Upper lobe of right lung (tissue), 1 donor: ENCODE measurements at regions not wholly inside any gene's neighbourhood (a gene's known extent, or its start where the extent isn't known, plus 50 kb on each side); places are given as distances from the start of the nearest gene placed in this dataset.

ENCODE experiments used
- ATAC-seq: fragments of 200-7000 bp; cut with Tn5 transposase; one replicate; pipeline ENCODE4 v1.9.1; 2020; ENCODE audit warnings: mild to moderate bottlenecking, moderate library complexity
- DNase-seq: peaks from one replicate; pipeline ENCODE4 v3.0.0-alpha.2; 2020
- H3K27ac ChIP-seq: fragments of 200-600 bp; one replicate; pipeline ENCODE4 v1.8.0; 2022
- H3K27me3 ChIP-seq: fragments of 200-600 bp; one replicate; pipeline ENCODE4 v1.8.0; 2022; ENCODE audit warnings: mild to moderate bottlenecking
- H3K36me3 ChIP-seq: fragments of 200-600 bp; one replicate; pipeline ENCODE4 v1.8.0; 2022
- H3K4me1 ChIP-seq: fragments of 200-600 bp; one replicate; pipeline ENCODE4 v1.8.0; 2022
- H3K4me3 ChIP-seq: fragments of 200-600 bp; one replicate; pipeline ENCODE4 v1.8.0; 2022; ENCODE audit warnings: mild to moderate bottlenecking
- H3K9me3 ChIP-seq: fragments of 200-600 bp; one replicate; pipeline ENCODE4 v1.8.0; 2022
- CTCF ChIP-seq: fragments of 200-600 bp; IDR thresholded peaks from one replicate; pipeline ENCODE4 v1.8.0; 2022; ENCODE audit warnings: antibody characterized with exemption
- intact Hi-C: fragments of 100-400 bp; cut with DNase I; formaldehyde crosslinking; loops from one replicate; pipeline ENCODE4 v1.11.0; 2022
- donor health status: DM: no; HTN: yes; CAD: no; lungs with severe emphysema.

DNA sequence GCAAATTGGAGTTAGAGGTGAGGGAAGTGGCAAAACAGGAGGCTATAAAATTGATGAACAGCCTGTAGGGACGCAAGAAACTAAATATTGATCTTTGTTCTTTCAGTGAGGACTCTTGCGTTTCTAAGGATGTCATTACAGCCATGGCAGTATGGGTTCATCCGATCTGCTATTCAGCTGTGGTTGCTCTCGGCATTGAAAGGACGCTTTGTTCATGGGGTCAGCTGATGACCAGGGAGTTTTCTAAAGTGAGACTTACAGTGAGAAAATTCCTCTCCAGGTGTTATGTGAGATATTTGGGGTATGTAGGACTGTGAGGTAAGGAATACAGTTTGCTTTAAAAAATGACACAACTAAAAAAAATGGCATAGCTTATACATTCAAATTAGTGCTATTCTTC lies 52.7 kb upstream of the PELI1 start:
- ATAC-seq (no peak), DNase-seq (no peak)
- Histone ChIP-seq H3K27me3 (no peaks in the 10 kb centered on the region), H3K27ac (no peak overlapping the region), H3K4me3 (no peak overlapping the region), H3K9me3 (no peaks in the 10 kb centered on the region), H3K4me1 (peaks cover 7% of the 10 kb centered on the region), H3K36me3 (no peaks in the 10 kb centered on the region)
- TF ChIP-seq CTCF: no peak
- intact Hi-C loops: no loop called here

DNA sequence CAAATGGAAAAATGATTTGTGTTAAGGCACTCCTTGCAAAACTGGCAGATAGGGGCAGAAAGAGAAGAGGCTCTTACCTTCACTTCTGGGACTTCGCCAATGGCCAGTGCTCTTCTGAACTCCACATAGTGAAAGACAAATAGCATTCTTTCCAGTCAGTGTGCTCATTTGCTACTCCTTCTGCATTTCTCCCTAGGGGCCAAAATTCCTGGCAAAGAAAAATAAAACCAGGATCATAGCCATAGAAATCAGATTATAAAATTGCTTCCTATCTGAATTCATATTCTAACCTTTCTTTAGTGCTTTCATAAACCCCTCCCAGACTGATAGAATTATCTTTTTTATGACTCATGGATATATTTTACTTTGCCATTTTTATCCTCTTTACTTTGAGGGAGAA lies 56.9 kb upstream of the PELI1 start:
- intact Hi-C loops: no loop called here
- TF ChIP-seq CTCF: no peak
- ATAC-seq: no peak
- no peaks in the 10 kb centered on the region for H3K27me3 ChIP-seq
- no peak overlapping the region for H3K4me3 ChIP-seq
- DNase-seq: no peak
- H3K4me1 ChIP-seq: peaks cover 26% of the 10 kb centered on the region
- no peak overlapping the region for H3K27ac ChIP-seq
- no peaks in the 10 kb centered on the region for H3K36me3 ChIP-seq
- H3K9me3 ChIP-seq: no peaks in the 10 kb centered on the region

GRCh38 chr2:64202206-64202845 lies 58.1 kb upstream of the PELI1 start:
- ATAC-seq (peak; percentile 61), DNase-seq (no peak)
- H3K27me3 ChIP-seq: no peaks in the 10 kb centered on the region
- H3K4me1 ChIP-seq: peaks cover 26% of the 10 kb centered on the region
- H3K36me3 ChIP-seq: no peaks in the 10 kb centered on the region
- no peaks in the 10 kb centered on the region for H3K9me3 ChIP-seq
- no peak for TF ChIP-seq CTCF
- H3K27ac ChIP-seq: peak overlapping the region; percentile 84
- no peak overlapping the region for H3K4me3 ChIP-seq
- intact Hi-C loops: no loop called here

DNA sequence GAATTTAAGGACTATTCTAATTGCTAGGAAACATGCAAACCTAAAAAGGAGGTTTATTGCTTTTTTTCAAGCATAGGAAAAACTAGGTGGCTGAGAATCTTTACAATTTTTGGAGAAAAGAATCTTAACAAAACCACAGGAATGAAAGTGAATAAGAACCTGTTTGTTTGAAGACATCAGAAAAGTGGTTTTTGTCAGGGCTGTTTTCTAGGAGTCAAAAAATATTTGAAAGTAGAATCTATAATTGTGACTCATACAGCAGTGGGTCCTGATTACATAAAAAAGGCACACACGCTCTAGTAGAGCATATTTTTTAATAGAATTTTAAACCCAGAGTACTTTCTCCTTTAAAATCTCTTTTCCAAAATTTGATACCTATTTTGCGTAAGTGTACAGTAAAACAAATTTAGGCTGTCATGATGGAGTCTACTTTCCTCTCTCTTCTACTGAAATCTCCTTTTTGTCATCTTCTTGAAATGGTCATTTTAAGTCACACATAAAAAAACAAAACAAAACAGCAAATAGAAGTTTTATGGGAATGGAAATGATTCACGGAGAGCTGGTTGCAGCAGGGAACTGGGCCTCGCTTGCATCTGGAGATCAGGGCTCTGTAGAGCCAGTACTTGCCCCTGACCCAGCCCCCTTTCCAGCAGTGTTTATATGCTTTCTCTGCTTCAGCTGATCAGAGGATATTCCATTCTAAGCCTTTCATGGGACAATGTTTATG lies 59.1 kb upstream of the PELI1 start:
- ATAC-seq (no peak), DNase-seq (no peak)
- TF ChIP-seq CTCF: no peak
- Histone ChIP-seq H3K9me3 (no peaks in the 10 kb centered on the region), H3K36me3 (no peaks in the 10 kb centered on the region), H3K4me1 (peaks cover 26% of the 10 kb centered on the region), H3K27ac (peak overlapping the region; percentile 84), H3K4me3 (no peak overlapping the region), H3K27me3 (no peaks in the 10 kb centered on the region)
- intact Hi-C loops: no loop called here

- TF ChIP-seq CTCF: no peak
- Histone ChIP-seq H3K4me3 (peak overlapping the region; percentile 25), H3K27me3 (no peaks in the 10 kb centered on the region), H3K4me1 (peaks cover 26% of the 10 kb centered on the region), H3K27ac (peak overlapping the region; percentile 84), H3K9me3 (no peaks in the 10 kb centered on the region), H3K36me3 (no peaks in the 10 kb centered on the region)
- intact Hi-C loops: no loop called here
- ATAC-seq (peak; percentile 76), DNase-seq (peak; percentile 66)
Observed at GRCh38 chr2:64203858-64204632, 59.8 kb upstream of the PELI1 start.
